Astrocyte of the cerebellum (primary cell): ENCODE measurements at regions not wholly inside any gene's neighbourhood (a gene's known extent, or its start where the extent isn't known, plus 50 kb on each side); places are given as distances from the start of the nearest gene placed in this dataset.

Experiments
- DNase-seq: peaks from one replicate; pipeline ENCODE4 v3.0.0-alpha.2; 2011; ENCODE audit warnings: low read depth
- H3K4me3 ChIP-seq: 2 replicates; pipeline ENCODE4 v1.5.1; 2011; ENCODE audit warnings: mild to moderate bottlenecking, low read depth, low read length, moderate library complexity
- CTCF ChIP-seq: IDR thresholded peaks from 2 replicates; pipeline ENCODE4 v1.5.1; 2012; ENCODE audit warnings: low read length, low read depth, moderate library complexity, mild to moderate bottlenecking; ENCODE audit errors: missing control alignments
- in situ Hi-C: cut with HindIII; loops from 2 replicates; pipeline ENCODE4 v1.10.0; 2017; ENCODE audit warnings: low sequenced_read_pairs

- in situ Hi-C loops, result no loop called here
- no peak for TF ChIP-seq CTCF
- H3K4me3 ChIP-seq, result no peak overlapping the region
- no peak for DNase-seq
Measured at GRCh38 chrX:9352694-9353411, 112.0 kb upstream of the TBL1X start.

- DNase-seq, result no peak
- H3K4me3 ChIP-seq, result no peak overlapping the region
- in situ Hi-C loops, result no loop called here
- no peak for TF ChIP-seq CTCF
Measured at GRCh38 chrX:9354918-9355317, 109.9 kb upstream of the TBL1X start.

GRCh38 chrX:9355739-9356138 lies 109.1 kb upstream of the TBL1X start:
- TF ChIP-seq CTCF, result no peak
- H3K4me3 ChIP-seq, result no peak overlapping the region
- in situ Hi-C loops, result no loop called here
- DNase-seq, result no peak

GRCh38 chrX:9356846-9357245 lies 108.0 kb upstream of the TBL1X start:
- in situ Hi-C loops, result no loop called here
- H3K4me3 ChIP-seq, result no peak overlapping the region

GRCh38 chrX:9357518-9358114 lies 107.2 kb upstream of the TBL1X start:
- H3K4me3 ChIP-seq, result no peak overlapping the region
- no peak for DNase-seq
- in situ Hi-C loops, result no loop called here
- TF ChIP-seq CTCF, result no peak

More at GRCh38 chrX:9356846-9357245, 108.0 kb upstream of the TBL1X start:
- TF ChIP-seq CTCF, result no peak
- no peak for DNase-seq

- in situ Hi-C loops, result no loop called here
- TF ChIP-seq CTCF, result no peak
- H3K4me3 ChIP-seq, result no peak overlapping the region
- DNase-seq, result no peak
Measured at GRCh38 chrX:9362363-9362928, 102.4 kb upstream of the TBL1X start.
